H7 (cell line): ENCODE measurements at regions not wholly inside any gene's neighbourhood (a gene's known extent, or its start where the extent isn't known, plus 50 kb on each side); places are given as distances from the start of the nearest gene placed in this dataset.

Source experiments
- DNase-seq: peaks from one replicate; pipeline ENCODE4 v3.0.0; 2012
- H3K27me3 ChIP-seq: 2 replicates; pipeline ENCODE4 v1.6.0; 2011; ENCODE audit warnings: mild to moderate bottlenecking, low read length; ENCODE audit not compliant: control insufficient read depth, insufficient read depth
- H3K36me3 ChIP-seq: replicated peaks from 2 replicates; pipeline ENCODE4 v1.5.1; 2011; ENCODE audit warnings: low read length; ENCODE audit not compliant: control insufficient read depth, insufficient read depth
- H3K4me3 ChIP-seq: 2 replicates; pipeline ENCODE4 v1.5.1; 2011; ENCODE audit warnings: low read depth, mild to moderate bottlenecking, control low read depth, low read length, moderate library complexity; ENCODE audit not compliant: insufficient read depth

- no peaks in the 10 kb centered on the region for H3K27me3 ChIP-seq
- H3K4me3 ChIP-seq: no peak overlapping the region
- no peak for DNase-seq
- no peaks in the 10 kb centered on the region for H3K36me3 ChIP-seq
These were observed 1312.6 kb downstream of the ROBO1 start for GRCh38 chr3:78455166-78455565.

- H3K27me3 ChIP-seq: no peaks in the 10 kb centered on the region
- H3K36me3 ChIP-seq: no peaks in the 10 kb centered on the region
- H3K4me3 ChIP-seq: no peak overlapping the region
- no peak for DNase-seq
These were observed 1311.9 kb downstream of the ROBO1 start for GRCh38 chr3:78455712-78456433.

GRCh38 chr3:78459796-78460195 lies 1308.0 kb downstream of the ROBO1 start:
- Histone ChIP-seq H3K4me3 (no peak overlapping the region), H3K27me3 (no peaks in the 10 kb centered on the region)
- no peak for DNase-seq

GRCh38 chr3:78462021-78462420 lies 1305.8 kb downstream of the ROBO1 start:
- no peak for DNase-seq
- Histone ChIP-seq H3K27me3 (no peaks in the 10 kb centered on the region), H3K36me3 (no peaks in the 10 kb centered on the region), H3K4me3 (no peak overlapping the region)

More at GRCh38 chr3:78459796-78460195, 1308.0 kb downstream of the ROBO1 start:
- H3K36me3 ChIP-seq: no peaks in the 10 kb centered on the region

- Histone ChIP-seq H3K4me3 (no peak overlapping the region), H3K27me3 (no peaks in the 10 kb centered on the region), H3K36me3 (no peaks in the 10 kb centered on the region)
- no peak for DNase-seq
These were observed 1291.7 kb downstream of the ROBO1 start for GRCh38 chr3:78476076-78476475.

GRCh38 chr3:78481050-78481449 lies 1286.7 kb downstream of the ROBO1 start:
- Histone ChIP-seq H3K27me3 (no peaks in the 10 kb centered on the region), H3K36me3 (no peaks in the 10 kb centered on the region), H3K4me3 (no peak overlapping the region)
- no peak for DNase-seq

- DNase-seq: no peak
- Histone ChIP-seq H3K4me3 (no peak overlapping the region), H3K27me3 (no peaks in the 10 kb centered on the region), H3K36me3 (no peaks in the 10 kb centered on the region)
These were observed 1284.7 kb downstream of the ROBO1 start for GRCh38 chr3:78483090-78483489.

- Histone ChIP-seq H3K36me3 (no peaks in the 10 kb centered on the region), H3K4me3 (no peak overlapping the region), H3K27me3 (no peaks in the 10 kb centered on the region)
- DNase-seq: no peak
These were observed 1272.9 kb downstream of the ROBO1 start for GRCh38 chr3:78494851-78495250.

- Histone ChIP-seq H3K36me3 (no peaks in the 10 kb centered on the region), H3K4me3 (no peak overlapping the region), H3K27me3 (no peaks in the 10 kb centered on the region)
- no peak for DNase-seq
These were observed 1272.5 kb downstream of the ROBO1 start for GRCh38 chr3:78495301-78495700.

GRCh38 chr3:78496501-78496900 lies 1271.3 kb downstream of the ROBO1 start:
- no peak overlapping the region for H3K4me3 ChIP-seq
- H3K27me3 ChIP-seq: no peaks in the 10 kb centered on the region
- DNase-seq: no peak
- no peaks in the 10 kb centered on the region for H3K36me3 ChIP-seq

- no peak for DNase-seq
- Histone ChIP-seq H3K36me3 (no peaks in the 10 kb centered on the region), H3K27me3 (no peaks in the 10 kb centered on the region)
These were observed 1270.8 kb downstream of the ROBO1 start for GRCh38 chr3:78497021-78497420.

GRCh38 chr3:78497767-78498166 lies 1270.0 kb downstream of the ROBO1 start:
- H3K36me3 ChIP-seq: no peaks in the 10 kb centered on the region
- H3K27me3 ChIP-seq: no peaks in the 10 kb centered on the region
- DNase-seq: no peak
- H3K4me3 ChIP-seq: no peak overlapping the region

More at GRCh38 chr3:78497021-78497420, 1270.8 kb downstream of the ROBO1 start:
- H3K4me3 ChIP-seq: no peak overlapping the region

GRCh38 chr3:78506061-78506460 lies 1261.7 kb downstream of the ROBO1 start:
- no peaks in the 10 kb centered on the region for H3K36me3 ChIP-seq
- no peak overlapping the region for H3K4me3 ChIP-seq
- no peak for DNase-seq
- no peaks in the 10 kb centered on the region for H3K27me3 ChIP-seq

GRCh38 chr3:78506581-78507195 lies 1261.1 kb downstream of the ROBO1 start:
- Histone ChIP-seq H3K36me3 (no peaks in the 10 kb centered on the region), H3K4me3 (no peak overlapping the region), H3K27me3 (no peaks in the 10 kb centered on the region)
- DNase-seq: no peak

- H3K4me3 ChIP-seq: no peak overlapping the region
- DNase-seq: no peak
These were observed 1260.4 kb downstream of the ROBO1 start for GRCh38 chr3:78507196-78507984.

More at GRCh38 chr3:78507196-78507984, 1260.4 kb downstream of the ROBO1 start:
- Histone ChIP-seq H3K27me3 (no peaks in the 10 kb centered on the region), H3K36me3 (no peaks in the 10 kb centered on the region)
